OCI-LY1 (cell line): ENCODE measurements at regions not wholly inside any gene's neighbourhood (a gene's known extent, or its start where the extent isn't known, plus 50 kb on each side); places are given as distances from the start of the nearest gene placed in this dataset.

Experiments used
- CTCF ChIP-seq: fragments of 200-600 bp; sonication (generic), shearing (Covaris generic); IDR thresholded peaks from 2 replicates; pipeline ENCODE4 v1.5.1; 2017; ENCODE audit warnings: mild to moderate bottlenecking, antibody characterized with exemption, low read length, moderate library complexity, mixed read lengths
- EZH2 ChIP-seq: fragments of 200-600 bp; sonication (generic), shearing (Covaris generic); IDR thresholded peaks from 2 replicates; pipeline ENCODE4 v1.8.0; 2017; ENCODE audit warnings: borderline replicate concordance, mixed run types, mild to moderate bottlenecking, antibody characterized with exemption, low read length, moderate library complexity, mixed read lengths

DNA sequence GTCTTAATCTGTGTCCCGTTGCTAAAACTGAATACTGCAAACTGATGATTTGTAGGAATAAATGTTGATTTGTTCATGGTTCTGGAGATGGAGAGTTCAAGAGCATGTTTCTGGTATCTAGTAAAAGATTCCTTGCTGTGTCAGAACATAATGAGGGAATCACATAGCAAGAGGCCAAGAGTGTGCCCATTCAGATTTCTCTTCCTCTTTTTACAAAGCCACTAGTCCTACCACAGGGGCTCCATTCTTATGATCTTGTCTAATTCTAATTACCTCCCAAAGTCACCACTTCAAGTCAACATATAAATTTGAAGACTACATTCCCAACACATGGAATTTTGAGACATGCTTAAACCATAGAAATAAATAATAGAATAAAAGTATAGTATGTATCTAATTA lies 608.8 kb upstream of the EPHA5 start:
- TF ChIP-seq CTCF: no peak
- no peak for TF ChIP-seq EZH2
